SKM-1 treated with dmso at 0.1 percent for 144 hours (cell line): ENCODE measurements at regions not wholly inside any gene's neighbourhood (a gene's known extent, or its start where the extent isn't known, plus 50 kb on each side); places are given as distances from the start of the nearest gene placed in this dataset.

Experiments used
- DNase-seq: peaks from one replicate; lab custom pipeline; 2025; ENCODE audit not compliant: unreplicated experiment; lab: John Stamatoyannopoulos, UW

DNA sequence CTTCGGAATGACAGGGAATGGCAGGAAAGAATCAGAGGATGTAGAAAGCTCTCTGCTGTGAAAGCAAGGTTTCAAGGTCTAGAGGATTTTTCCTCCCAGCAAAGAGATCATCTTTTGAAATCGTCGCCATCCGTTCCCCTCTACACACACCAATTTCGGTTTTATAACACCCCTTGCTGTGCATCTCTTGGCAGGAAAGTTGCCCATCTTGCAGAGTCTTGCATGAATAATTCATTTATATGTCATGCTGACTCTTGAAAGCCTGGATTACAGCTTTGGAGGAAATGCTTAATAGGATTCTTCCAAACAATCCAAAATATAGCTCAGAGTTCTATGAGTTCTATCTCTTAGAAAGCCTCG, 262.7 kb downstream of the CHL1 start:
- DNase-seq: no peak

- no peak for DNase-seq
Observed at GRCh38 chr3:461006-461405, 264.4 kb downstream of the CHL1 start.

DNA sequence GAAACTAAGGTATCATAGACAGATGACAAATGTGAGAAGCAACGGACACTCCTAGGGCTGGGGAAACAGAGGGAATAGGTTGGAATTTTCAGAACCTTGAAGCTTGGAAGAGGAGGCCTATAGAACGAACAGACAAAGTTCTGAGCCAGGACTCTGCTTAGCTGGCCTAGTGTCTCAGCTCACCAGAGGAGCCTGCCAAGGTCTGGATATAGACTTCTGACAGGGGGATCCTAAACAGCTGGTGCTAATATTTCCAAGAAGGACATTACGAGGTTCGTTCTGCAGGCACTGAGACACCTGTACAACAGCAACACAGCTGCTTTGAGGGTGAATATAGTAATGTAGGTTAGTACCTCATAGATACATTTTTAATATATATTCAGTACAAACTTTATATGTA, 266.3 kb downstream of the CHL1 start:
- DNase-seq: no peak

- DNase-seq: no peak
Observed at GRCh38 chr3:463252-464192, 267.0 kb downstream of the CHL1 start.

DNA sequence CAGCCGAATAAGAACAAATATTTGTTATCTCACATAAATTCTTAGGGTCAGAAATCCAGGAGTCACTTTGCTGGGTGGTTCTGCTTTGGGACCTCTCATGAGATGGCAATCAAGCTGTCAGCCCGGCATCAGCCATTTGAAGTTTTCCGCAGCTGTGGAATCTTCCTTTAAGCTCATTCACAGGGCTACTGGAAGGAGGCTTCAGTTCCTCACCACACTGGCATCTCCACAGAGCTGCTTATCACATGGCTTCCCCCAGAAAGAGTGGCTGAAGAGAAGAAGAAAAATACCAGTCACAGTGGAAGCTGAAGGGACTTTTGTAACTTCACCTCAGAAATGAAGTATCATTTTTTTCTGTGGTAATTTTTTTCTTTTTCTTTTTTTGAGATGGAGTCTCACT, 267.7 kb downstream of the CHL1 start:
- DNase-seq: no peak

- peak; percentile 30 for DNase-seq
Observed at GRCh38 chr3:468172-468571, 271.6 kb downstream of the CHL1 start.

DNA sequence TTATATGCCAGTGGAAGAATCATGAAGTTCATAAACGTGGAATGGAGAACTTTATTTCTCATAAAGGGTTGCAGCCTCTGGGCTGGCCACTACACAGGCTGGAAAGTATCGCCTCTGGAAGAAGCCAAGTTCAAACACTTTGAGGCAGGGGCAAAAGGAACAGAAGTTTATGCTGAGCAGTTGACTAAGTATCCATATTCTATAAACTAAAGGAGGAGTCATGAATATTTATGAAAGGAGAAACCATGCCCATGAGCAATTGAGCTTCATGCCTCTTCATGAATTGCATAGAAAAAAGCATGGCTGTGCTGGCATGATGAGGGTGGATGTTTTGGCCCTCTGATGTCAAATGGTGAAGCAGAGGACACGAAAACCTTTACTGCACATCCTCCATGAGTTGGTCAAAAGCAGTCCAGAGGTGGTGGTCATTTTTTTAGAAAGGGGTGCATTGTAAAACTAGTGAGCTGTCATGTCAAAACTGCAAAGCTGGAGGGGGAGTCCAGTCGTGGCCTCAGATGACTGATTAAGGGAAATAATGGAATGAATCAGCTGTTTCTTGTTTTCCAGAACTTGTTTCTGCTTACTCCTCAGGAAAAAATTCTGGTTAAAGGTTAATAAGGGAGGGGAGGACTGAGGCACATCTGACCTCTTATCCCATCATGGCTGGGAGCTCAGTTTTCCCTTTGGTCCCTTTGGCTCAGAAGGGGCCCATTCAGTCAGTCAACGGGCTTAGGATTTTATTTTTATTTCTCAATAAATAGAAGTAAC, 276.7 kb downstream of the CHL1 start:
- no peak for DNase-seq

DNA sequence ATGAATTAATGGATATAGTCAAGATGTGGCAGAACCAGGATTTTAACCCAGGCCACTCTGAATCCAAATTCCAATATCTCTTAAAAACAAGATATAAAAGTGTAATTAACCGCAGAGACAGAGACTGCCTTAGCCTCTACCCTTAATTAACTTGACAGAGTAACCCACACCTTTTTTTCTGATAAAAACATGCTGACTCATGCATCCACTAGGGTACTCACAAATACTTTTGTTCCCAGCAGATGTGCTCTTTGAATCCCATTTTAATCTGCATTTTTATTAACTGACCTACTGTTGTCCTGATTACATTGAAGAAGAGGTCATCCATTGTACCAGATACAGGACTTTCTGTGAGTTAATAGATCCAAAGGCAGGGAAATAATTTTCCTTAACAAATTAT, 278.3 kb downstream of the CHL1 start:
- no peak for DNase-seq

DNA sequence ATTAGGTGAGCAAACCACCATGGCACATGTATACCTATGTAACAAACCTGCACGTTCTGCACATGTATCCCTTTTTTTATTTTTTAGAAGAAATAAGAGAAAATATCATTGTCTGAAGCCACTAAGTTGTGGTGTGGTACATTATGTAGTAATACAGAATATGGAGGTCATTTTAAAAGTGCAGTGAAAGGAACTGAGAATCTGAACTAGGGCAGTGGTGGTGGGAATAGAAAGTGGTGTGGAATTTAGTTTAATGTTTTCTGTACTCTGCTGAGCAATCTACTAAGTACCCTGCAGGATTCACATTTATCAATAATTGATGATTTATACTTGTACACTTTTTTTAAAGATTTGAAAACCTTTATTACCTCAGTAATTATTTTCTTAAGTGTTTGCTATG, 283.5 kb downstream of the CHL1 start:
- DNase-seq: no peak

- DNase-seq: no peak
Observed at GRCh38 chr3:481111-481510, 284.5 kb downstream of the CHL1 start.

- peak; percentile 4 for DNase-seq
Observed at GRCh38 chr3:481680-482079, 285.1 kb downstream of the CHL1 start.

GRCh38 chr3:482479-482878, 285.9 kb downstream of the CHL1 start:
- no peak for DNase-seq

DNA sequence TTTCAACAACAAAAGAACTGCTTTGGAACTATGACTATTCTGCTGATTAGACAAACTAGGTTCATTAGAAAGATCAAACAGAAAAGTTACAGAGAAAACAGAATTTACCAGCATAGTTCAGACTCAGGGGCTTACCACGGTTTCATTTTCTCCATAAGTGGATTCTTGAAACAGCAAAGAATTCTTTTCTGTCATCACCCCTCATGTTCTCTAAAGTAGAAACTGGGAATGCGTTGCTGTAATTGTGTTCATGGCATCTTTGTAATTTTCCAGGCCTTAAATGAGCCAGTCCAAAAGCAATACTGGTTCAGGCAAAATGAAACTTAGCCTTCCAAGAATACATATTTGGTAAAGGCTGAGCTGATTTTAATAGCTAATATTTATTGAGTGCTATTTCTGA, 287.8 kb downstream of the CHL1 start:
- DNase-seq: no peak

DNA sequence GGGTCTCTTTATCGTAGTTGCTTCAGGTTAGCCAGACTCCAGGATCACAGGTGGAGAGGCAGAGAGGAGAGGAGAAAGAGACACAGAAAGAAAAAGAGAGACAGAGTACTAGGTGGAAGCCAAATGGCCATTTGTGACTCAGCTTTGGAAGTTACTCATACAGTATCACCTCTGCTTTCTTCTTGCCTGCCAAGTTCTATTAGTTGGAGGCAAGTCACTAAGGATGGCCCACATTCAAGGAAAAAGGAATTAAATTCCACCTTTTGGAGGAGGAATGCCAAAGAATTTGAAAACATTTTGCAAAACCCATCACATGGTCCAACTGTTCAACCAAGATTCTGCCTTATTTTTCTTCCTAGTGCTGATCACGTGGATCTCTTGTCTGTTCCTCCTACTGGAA, 291.1 kb downstream of the CHL1 start:
- no peak for DNase-seq

- no peak for DNase-seq
Observed at GRCh38 chr3:492586-493316, 296.2 kb downstream of the CHL1 start.

GRCh38 chr3:494190-494589, 297.6 kb downstream of the CHL1 start:
- no peak for DNase-seq

GRCh38 chr3:498487-498886, 301.9 kb downstream of the CHL1 start:
- no peak for DNase-seq

DNA sequence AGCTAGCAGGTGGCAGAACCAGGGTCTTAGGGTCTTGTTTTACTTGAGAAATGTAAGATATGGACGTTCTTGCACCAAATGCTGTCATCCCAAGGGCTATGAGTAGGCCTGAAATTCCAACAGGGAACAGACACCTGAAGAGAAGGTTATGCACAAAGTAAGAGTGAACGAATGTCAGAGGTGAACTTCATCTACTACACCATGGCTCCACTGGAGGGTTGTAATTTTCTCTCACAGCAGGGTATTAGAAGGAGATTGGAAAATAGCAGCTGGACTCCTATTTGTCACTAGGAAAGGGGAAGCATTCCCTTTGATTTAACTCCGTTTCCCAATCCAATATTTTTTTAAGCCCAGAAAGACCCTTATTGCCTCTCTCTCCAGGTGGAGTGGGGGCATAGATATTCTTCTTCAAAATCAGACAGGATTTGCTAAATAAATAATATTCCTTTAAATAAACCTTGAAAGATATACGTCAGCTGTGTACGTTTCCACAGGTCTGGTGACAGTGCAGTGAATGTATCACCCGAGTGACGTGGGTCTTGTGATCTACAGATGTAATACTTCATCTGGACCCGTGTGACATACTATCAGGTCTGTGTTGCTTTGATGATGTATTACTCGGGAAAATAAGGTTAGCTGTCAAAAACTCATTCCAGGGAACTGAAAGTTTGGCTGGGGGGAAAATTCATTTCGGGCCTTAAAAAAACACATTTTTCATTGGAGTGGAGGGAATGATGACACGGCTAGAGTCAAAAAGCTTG, 302.6 kb downstream of the CHL1 start:
- no peak for DNase-seq

GRCh38 chr3:502486-502885, 305.9 kb downstream of the CHL1 start:
- no peak for DNase-seq

DNA sequence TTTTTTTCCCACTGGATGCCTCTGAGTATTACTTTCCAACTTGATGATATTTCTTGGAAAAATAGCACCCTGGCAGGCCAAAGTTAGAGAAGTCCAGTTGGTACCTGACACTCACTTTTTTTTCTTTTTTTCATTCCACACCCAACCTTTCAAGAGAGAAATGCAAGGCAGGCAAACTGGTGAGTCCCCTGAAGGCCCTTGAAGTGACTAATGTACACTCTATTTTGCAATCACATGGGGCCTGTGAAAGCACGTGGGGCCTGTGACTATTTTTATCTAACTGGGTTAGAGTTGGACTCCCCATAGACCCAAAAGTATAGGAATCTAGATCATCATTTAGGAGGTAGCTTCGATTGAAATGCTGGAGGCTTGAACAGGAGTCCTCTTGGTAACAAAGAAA, 316.7 kb downstream of the CHL1 start:
- DNase-seq: no peak

DNA sequence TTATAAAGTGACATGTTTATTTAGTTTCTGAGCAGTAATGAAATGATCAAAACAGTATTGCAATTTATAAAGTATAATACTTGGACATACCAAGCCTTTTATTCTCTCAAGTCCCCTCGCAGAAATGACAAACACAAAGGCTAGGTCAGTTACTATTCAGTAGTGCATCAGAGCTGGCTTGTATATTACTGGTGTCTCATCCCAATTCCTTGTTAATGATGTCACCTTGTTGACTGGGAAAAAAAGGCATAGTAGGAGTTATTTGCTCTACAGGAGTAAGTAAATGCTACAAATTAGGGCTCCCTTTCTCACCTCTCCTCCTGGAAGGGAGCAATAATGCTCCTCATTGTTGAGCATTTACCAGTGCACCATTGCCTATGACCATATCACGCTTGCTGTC, 317.6 kb downstream of the CHL1 start:
- no peak for DNase-seq
